ENCODE measurements at regions not wholly inside any gene's neighbourhood (a gene's known extent, or its start where the extent isn't known, plus 50 kb on each side); places are given as distances from the start of the nearest gene placed in this dataset.

DNA sequence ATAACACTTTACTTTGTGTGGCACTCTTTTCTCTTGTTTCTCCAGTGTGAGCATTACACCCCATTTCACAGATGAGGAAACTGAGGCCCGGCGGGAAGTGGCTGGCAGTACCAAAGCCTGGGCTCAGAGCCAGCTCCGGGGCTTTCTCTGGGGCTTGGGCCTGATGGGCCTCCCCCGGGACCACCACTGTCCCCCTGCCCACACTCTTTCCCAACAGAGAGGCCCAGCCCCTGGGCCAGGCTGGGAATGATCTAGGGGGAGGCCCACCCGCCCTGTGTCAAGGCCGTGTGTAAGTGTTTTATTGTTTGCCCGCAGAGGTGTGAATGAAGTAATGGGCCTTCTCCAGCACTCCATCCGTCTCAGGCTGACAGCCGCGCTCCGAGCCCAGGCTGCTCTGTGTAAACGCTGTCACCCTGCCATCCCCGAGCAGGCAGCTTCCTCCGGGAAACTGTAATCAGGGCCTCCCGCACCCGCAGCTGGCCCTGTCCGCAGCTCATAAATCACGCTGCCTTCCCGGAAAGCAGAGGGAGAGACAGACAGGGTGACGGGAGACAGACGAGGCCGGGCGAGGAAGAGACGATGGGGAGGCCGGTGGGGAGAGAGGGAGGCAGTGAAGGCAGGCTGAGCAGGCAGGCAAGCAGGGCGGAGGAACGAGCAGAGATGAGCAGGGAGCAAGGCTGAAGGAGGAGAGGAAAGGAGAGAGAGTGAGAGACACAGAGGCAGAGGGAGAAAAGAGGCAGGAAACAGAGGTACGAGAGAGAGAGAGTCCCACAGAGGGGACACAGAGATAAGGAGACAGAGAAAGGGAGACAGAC is 109.7 kb upstream of the ZBTB40 start:
- no TSS peak for BruUV-seq (replicated peaks)
- H3K4me3 Mint-ChIP-seq (ENCODE audit: low read depth, unreplicated experiment), result no peak overlapping the region
- H3K27me3 Mint-ChIP-seq (ENCODE audit: unreplicated experiment), result peaks cover 63% of the 10 kb centered on the region
- no peaks in the 10 kb centered on the region for H3K4me1 Mint-ChIP-seq (ENCODE audit: low read depth, unreplicated experiment)
- DNase-seq, result no peak
- CTCF ChIA-PET, result no interaction called here
- intact Hi-C loops (cut with micrococcal nuclease; ENCODE audit: unreplicated experiment), result no loop called here
- H3K27ac Mint-ChIP-seq (ENCODE audit: unreplicated experiment), result no peak overlapping the region
- TF ChIP-seq, protein P1, sequence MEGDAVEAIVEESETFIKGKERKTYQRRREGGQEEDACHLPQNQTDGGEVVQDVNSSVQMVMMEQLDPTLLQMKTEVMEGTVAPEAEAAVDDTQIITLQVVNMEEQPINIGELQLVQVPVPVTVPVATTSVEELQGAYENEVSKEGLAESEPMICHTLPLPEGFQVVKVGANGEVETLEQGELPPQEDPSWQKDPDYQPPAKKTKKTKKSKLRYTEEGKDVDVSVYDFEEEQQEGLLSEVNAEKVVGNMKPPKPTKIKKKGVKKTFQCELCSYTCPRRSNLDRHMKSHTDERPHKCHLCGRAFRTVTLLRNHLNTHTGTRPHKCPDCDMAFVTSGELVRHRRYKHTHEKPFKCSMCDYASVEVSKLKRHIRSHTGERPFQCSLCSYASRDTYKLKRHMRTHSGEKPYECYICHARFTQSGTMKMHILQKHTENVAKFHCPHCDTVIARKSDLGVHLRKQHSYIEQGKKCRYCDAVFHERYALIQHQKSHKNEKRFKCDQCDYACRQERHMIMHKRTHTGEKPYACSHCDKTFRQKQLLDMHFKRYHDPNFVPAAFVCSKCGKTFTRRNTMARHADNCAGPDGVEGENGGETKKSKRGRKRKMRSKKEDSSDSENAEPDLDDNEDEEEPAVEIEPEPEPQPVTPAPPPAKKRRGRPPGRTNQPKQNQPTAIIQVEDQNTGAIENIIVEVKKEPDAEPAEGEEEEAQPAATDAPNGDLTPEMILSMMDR (IDR thresholded peaks at IDR 0.05; ENCODE audit: unreplicated experiment), result no peak
- no peaks in the 10 kb centered on the region for H3K36me3 Mint-ChIP-seq (ENCODE audit: insufficient read depth, unreplicated experiment)
- H3K9me3 Mint-ChIP-seq (ENCODE audit: low read depth, unreplicated experiment), result no peaks in the 10 kb centered on the region

DNA sequence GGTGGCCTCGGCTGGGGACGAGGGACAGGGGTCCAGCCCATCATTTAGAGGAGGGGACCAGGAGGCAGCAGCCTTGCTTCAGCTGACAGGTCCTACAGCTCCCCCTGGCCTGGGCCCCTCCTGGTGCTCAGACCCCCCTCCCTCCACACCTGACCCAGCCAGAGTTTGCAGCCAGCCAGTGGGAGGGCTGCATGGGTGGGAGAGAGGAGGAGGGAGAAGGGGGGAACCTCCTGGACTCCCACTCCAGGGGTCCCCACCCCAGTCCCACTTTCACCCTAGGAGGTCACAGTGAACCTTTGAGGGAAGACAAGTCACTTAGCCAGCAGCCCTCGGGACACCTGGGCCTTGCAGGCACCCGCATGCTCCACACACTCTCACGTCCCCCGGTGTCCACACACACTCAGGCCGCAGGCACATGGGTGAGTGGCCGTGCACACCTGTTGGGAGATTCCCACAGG is 108.9 kb upstream of the ZBTB40 start:
- no peaks in the 10 kb centered on the region for H3K4me1 Mint-ChIP-seq (ENCODE audit: low read depth, unreplicated experiment)
- H3K4me3 Mint-ChIP-seq (ENCODE audit: low read depth, unreplicated experiment), result no peak overlapping the region
- no peak overlapping the region for H3K27ac Mint-ChIP-seq (ENCODE audit: unreplicated experiment)
- no peak for DNase-seq
- H3K36me3 Mint-ChIP-seq (ENCODE audit: insufficient read depth, unreplicated experiment), result no peaks in the 10 kb centered on the region
- H3K27me3 Mint-ChIP-seq (ENCODE audit: unreplicated experiment), result peaks cover 71% of the 10 kb centered on the region
- no peaks in the 10 kb centered on the region for H3K9me3 Mint-ChIP-seq (ENCODE audit: low read depth, unreplicated experiment)
- TF ChIP-seq, protein P1 (IDR thresholded peaks at IDR 0.05; ENCODE audit: unreplicated experiment), result no peak
- BruUV-seq (replicated peaks), result no TSS peak
- intact Hi-C loops (cut with micrococcal nuclease; ENCODE audit: unreplicated experiment), result no loop called here
- CTCF ChIA-PET, result no interaction called here

DNA sequence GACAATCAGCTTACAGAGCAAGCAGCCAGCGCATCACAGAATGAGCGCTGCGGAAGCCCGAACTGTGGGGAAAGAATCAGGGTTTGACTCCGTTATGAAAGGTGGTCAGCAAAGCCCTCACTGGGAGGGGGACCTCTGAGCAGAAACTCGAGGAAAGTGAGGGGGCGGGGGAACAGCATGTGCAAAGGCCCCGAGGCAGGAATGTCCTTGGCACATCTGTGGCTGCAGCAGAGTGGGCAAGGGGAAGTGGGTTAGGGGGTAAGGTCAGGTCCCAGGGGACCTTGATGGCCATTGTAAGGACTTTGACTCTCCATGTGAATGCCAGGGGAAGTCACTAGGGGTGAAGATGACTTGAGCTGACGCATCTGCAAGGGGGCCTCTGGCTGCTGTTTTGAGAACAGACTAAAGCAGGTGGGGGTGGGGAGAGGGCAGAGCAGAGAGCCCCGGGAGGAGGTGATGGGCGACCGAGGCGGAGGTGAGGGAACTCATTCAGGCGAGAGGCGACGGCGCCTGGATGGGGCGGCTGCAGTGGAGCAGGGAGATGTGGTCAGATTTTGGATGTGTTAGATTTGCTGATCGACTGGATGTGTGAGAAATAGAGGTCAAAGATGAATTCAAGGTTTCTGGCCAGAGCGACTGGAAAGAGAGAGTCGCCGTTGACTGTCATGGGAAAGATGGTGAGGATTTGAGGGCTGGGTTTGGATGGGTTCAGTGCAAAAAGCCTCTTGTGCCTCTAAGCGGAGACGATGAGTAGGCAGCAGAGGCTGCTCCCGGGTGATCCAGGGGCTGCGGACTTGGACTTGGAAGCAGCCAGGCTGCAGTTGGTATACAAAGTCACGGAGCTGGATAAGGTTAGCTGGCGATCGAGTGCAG is 108.0 kb upstream of the ZBTB40 start:
- DNase-seq, result no peak
- Mint-ChIP-seq H3K4me3 (ENCODE audit: low read depth, unreplicated experiment) (no peak overlapping the region), H3K4me1 (ENCODE audit: low read depth, unreplicated experiment) (no peaks in the 10 kb centered on the region), H3K36me3 (ENCODE audit: insufficient read depth, unreplicated experiment) (no peaks in the 10 kb centered on the region), H3K27ac (ENCODE audit: unreplicated experiment) (no peak overlapping the region), H3K9me3 (ENCODE audit: low read depth, unreplicated experiment) (no peaks in the 10 kb centered on the region), H3K27me3 (ENCODE audit: unreplicated experiment) (peaks cover 80% of the 10 kb centered on the region)
- intact Hi-C loops (cut with micrococcal nuclease; ENCODE audit: unreplicated experiment), result no loop called here
- CTCF ChIA-PET, result no interaction called here
- no TSS peak for BruUV-seq (replicated peaks)
- TF ChIP-seq, protein P1 (IDR thresholded peaks at IDR 0.05; ENCODE audit: unreplicated experiment), result no peak

DNA sequence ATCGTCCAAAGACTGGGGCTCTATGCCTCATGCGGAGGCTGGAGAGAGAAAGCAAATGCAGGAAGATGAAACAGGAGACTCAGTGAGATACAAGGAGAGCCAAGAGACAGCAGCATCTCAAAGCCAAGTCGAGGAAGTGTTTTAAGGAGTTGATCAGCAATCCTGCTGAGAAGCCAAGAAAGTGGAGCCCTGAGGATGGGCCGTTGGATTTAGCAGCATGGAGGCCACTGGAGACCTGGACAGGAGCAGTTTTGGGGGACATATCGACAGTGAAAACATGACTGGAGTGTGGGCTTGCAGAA is 107.4 kb upstream of the ZBTB40 start:
- no peak for DNase-seq
- Mint-ChIP-seq H3K4me1 (ENCODE audit: low read depth, unreplicated experiment) (no peaks in the 10 kb centered on the region), H3K9me3 (ENCODE audit: low read depth, unreplicated experiment) (no peaks in the 10 kb centered on the region), H3K36me3 (ENCODE audit: insufficient read depth, unreplicated experiment) (no peaks in the 10 kb centered on the region), H3K4me3 (ENCODE audit: low read depth, unreplicated experiment) (no peak overlapping the region), H3K27me3 (ENCODE audit: unreplicated experiment) (peaks cover 86% of the 10 kb centered on the region), H3K27ac (ENCODE audit: unreplicated experiment) (no peak overlapping the region)
- BruUV-seq (replicated peaks), result no TSS peak
- CTCF ChIA-PET, result no interaction called here
- TF ChIP-seq, protein P1 (IDR thresholded peaks at IDR 0.05; ENCODE audit: unreplicated experiment), result no peak
- intact Hi-C loops (cut with micrococcal nuclease; ENCODE audit: unreplicated experiment), result no loop called here
